ENCODE measurements at regions not wholly inside any gene's neighbourhood (a gene's known extent, or its start where the extent isn't known, plus 50 kb on each side); places are given as distances from the start of the nearest gene placed in this dataset.

- TF ChIP-seq RAD21 (IDR thresholded peaks at IDR 0.05 in 1 of 2, conservative IDR thresholded peaks at IDR 0.05 in 1 of 2; ENCODE audit: low read depth in 2 of 2, low read length in 2 of 2): no peak
- no peak for TF ChIP-seq CEBPB (IDR thresholded peaks at IDR 0.05; ENCODE audit: low read depth, low read length)
- no peak for TF ChIP-seq YY1 (IDR thresholded peaks at IDR 0.05; ENCODE audit: low read depth, low read length)
- TF ChIP-seq, protein P1, sequence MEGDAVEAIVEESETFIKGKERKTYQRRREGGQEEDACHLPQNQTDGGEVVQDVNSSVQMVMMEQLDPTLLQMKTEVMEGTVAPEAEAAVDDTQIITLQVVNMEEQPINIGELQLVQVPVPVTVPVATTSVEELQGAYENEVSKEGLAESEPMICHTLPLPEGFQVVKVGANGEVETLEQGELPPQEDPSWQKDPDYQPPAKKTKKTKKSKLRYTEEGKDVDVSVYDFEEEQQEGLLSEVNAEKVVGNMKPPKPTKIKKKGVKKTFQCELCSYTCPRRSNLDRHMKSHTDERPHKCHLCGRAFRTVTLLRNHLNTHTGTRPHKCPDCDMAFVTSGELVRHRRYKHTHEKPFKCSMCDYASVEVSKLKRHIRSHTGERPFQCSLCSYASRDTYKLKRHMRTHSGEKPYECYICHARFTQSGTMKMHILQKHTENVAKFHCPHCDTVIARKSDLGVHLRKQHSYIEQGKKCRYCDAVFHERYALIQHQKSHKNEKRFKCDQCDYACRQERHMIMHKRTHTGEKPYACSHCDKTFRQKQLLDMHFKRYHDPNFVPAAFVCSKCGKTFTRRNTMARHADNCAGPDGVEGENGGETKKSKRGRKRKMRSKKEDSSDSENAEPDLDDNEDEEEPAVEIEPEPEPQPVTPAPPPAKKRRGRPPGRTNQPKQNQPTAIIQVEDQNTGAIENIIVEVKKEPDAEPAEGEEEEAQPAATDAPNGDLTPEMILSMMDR (IDR thresholded peaks at IDR 0.05; ENCODE audit: control extremely low read depth in 1 of 3, insufficient read depth in 1 of 3, low read depth in 1 of 3, low read length in 3 of 3): no peak
Measured at GRCh38 chr3:14252321-14253021, 73.9 kb downstream of the LSM3 start (continued).

All from H1 (cell line).